ENCODE measurements at regions not wholly inside any gene's neighbourhood (a gene's known extent, or its start where the extent isn't known, plus 50 kb on each side); places are given as distances from the start of the nearest gene placed in this dataset.
"Not testable (repeated sequence)": the region's sequence is repeated elsewhere in the genome, so short reads cannot be mapped to it uniquely, and the experiment has no call there.

DNA sequence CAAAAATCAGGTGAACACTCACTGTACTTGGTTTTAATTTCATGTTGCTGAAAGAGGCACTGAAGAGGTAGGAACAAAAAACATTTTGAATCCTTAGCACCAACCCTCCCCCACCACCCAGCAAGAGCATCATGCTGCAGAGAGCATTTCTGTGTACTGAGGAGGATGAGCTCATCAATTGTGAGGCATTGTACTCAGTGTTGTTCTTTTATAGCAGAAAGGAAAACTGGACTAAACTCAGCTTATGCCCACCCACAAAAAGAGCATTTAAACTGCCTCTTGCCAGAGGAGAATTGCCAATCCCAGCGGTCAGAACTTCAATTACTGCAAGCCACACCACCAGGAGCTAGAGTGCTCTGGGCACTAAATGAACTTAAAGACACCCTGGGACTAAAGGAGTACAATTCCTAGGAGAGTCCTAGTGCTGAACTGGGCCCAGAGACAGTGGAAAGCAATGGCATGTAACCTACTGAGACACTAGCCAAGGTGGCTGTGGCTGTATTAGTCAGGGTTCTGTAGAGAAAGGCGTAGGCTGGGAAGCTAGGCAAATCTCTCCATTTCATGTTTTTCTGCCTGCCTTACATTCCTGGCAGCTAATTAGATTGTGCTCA is 280.7 kb upstream of the KLHL4 start:
- no peak for FAIRE-seq

DNA sequence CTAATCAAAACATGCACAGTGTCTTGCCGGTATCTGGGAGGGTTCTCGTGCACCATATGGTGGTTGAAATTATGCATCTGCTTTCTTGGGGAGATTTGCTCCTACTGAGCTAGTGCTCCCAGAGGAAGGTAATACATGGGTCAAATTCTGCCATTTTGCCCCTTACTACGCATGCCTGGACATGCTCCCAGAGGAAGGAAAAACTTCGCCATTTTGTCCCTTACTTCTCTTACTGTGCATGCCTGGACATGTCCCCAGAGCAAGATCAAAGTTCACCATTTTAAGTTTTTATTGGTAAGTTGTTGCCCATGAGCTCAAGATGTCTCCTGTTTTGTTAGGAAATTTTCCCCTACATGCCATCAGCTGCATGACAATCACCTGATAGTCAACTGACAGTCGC is 252.1 kb upstream of the KLHL4 start:
- no peak for FAIRE-seq

DNA sequence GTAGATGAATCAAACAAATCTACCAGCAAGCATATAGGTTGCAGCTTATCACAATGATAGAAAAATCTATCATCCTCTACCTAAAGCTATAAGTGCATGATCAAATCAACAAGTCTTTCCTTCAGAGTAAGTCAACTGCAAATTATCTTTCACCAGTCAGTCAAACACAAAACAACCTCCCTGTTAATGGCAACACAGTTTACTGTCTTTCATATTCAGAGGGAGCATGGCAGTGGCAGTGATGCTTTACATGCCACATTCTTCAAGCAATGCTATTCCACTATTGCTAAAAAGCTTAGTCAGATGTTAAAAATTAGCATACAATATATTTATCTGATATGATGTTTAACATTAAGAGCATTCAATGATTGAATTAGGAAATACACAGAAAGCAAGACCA is 245.1 kb upstream of the KLHL4 start:
- no peak for FAIRE-seq

DNA sequence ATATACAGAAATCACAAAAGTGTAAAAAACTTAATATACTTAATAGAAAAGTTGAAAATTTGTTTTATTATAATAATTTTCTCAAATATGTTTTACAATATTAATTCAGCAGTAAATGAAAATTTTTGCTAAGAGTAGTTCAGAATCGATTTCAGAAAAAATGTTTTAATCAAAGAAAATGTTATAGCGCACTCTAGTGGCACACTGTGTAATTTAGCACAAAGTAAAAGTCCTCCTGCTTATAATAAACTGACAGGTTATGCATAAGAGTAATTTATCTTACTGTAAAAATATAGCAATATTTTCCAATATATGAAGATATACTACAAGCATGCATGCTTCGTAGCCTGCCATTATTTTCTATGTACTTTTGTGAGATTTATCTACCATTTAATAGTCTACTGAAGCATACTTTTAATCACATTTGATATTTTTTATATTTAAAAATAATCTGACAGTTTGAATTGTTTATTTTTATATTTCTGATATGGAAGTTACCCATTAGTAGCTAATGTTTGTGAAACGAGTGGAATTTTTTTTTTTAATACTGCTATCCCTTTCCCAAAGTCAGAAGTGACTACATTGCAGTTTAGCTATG is 217.9 kb upstream of the KLHL4 start:
- peak; percentile 95 for FAIRE-seq

DNA sequence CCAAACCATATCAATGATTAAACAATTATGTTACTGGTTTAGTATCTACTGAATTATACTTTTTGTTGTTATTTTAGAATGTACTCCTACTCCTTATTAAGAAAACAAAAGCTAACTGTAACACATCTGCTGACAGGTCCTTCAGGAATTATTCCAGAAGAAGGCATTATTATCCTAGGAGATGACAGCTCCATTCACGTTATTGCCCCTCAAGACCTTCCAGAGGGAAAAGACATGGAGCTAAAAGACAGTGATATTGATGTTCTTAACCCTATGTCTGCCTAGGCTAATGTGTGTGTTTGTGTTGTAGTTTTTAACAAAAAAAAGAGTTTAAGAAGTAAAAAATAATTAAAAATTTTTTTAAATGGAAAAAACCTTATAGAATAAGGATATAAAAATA is 206.8 kb upstream of the KLHL4 start:
- FAIRE-seq, result no peak

DNA sequence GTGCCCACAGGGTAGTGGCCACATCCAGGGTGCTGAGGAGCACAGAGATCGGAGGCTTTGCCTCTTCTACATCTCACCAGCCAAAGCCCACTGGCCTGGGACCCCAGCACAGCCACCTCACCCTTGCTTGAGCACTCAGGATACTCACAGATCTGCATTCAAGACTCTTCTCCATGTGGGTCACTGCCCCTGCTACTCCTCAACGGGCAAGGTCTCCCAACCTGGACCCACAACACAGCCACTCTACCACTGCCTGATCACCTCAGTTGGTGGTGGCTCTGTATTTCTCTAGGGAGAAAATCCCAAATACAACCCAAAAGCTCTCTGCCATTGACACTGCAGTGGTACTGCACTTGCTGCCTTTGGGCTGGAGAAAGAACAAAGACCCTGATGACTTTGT is 190.3 kb upstream of the KLHL4 start:
- FAIRE-seq, result no peak

DNA sequence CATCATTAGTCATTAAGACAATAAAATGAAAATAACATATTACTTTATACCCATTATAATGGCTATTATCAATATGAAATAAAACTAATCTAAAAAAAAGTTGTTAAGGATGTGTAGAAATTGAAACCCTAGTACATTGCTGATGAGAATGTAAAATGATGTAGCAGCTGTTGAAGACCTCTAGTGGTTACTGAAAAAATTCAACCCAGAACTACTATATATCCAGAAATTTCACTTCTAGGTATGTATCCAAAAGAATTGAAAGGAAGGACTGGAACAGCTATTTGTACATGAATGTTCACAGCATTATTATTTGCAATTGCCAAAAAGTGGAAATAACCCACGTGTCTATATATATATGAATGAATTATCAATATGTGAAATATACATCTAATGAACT is 180.3 kb upstream of the KLHL4 start:
- FAIRE-seq, result peak; percentile 26

DNA sequence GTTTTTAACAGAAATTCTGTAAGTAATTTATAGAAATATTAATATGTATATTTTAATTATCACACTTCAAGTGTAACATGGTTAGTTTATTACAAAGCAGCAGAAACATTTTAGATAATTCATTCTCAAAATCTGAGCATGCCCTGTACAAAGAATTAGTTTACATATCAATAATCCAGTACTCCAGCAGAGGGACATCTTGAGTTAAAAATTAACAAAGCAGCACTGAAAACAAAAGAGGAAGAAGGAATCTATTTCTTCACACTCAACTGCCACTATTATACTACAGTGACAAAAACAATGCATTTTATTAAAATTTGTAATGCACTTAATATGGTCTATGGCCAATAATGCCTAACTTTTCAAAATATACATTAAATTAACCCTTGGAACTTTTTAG is 179.1 kb upstream of the KLHL4 start:
- FAIRE-seq, result peak; percentile 60

DNA sequence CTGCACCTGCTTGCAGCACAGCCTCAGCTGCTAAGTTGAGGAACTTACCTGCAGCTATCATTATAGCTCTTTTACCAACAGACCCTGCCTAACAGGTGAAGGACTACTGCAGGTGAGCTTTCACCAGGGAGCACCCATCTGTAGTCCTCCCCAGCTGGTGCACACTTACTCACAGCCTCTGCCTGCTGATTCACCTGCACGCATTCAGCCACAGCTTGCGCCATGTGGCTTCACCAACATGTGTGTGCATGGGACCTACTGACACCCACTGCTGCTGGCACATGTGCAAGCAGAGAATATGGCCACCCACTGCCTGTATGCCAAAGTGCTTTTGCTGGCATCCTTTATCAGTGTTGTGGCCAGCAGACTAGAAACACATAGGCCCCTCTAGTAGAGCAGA is 146.7 kb upstream of the KLHL4 start:
- FAIRE-seq, result no peak

DNA sequence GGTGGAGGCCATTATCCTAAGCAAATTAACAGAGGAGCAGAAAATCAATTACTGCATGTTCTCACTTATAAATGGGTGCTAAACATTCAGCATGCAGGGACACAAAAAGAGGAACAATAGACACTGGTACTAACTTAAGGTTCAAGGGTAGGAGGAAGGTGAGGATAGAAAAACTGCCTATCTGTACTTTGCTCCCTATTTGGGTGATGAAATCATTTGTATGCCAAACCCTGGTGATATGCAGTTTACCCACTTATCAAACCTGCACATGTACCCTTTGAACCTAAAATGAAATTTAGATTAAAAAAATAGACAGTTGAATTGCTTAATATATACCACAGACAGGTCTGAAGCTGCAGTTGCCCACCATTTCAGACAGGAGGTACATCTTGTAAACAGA is 143.3 kb upstream of the KLHL4 start:
- FAIRE-seq, result no peak

DNA sequence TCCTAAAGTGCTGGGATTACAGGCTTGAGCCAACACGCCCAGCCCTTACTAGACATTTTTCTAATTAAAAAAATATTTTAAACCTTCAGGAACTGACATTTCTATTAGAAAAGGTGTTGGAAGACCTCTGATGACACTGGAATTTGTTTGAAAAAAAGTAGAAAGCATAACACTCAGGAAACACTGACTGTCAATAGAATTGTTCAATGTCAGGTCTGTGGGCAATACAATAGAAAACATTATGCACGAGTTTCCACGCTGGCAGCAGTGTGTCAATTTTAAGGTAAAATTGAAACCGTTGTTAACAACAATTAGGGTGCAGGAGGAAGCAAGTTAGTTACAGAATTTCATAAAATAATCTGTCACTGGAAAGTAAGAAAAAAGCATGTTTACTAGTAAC is 140.7 kb upstream of the KLHL4 start:
- no peak for FAIRE-seq

DNA sequence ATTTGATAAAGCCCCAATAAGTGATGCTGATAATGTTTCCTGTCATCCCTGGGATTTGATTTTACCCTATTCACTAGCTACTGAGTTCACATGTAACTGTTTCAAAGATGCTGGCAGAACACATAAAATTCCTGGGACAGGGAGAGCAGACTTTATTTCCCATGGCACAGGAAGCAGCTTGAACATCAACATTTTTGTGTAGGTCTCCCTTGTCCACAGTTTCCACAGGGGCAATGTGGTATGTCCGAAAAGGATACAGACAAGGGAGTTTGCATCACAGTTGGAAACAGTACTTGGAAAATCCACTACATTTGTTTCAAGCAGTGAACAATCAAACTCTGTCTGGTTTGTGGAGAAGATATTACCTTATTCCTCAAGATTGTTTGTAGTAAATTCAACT is 129.2 kb upstream of the KLHL4 start:
- FAIRE-seq, result no peak

DNA sequence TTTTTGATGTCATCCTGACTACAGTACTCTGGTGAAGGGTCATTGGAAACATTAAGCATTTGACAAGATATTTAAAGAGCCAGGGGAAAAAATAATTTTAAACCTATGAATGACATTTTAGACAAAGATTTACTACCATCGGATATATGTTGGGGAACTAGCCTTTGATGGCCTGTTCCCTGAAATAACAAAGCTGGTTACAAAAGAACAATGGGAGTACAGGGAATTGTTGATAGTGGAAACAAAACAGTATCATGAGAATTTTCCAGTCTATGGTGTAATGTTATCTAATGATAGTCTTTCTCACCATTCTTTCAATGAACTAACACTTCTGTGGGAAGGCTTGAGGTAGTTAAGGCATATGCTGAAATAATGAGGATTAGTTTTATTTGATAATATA is 125.9 kb upstream of the KLHL4 start:
- FAIRE-seq, result no peak

DNA sequence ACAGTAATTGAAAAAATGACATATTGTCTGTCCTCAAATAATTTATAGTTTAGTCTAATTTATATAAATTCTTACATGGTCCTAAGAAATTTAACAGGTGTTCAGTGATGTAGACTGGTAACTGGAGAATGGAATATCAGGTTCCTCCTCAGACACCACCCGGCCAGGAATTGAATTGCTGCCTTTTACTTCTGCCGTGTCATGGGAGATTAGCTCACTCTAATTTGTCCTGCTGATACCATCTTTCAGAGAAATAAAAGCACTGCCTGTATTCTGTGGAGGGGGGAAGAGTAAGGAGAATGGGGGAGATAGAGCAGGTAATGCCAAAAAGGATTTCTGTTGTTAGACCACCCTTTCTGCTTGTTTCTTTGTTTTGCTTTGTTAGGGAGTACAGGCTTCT is 125.2 kb upstream of the KLHL4 start:
- no peak for FAIRE-seq

DNA sequence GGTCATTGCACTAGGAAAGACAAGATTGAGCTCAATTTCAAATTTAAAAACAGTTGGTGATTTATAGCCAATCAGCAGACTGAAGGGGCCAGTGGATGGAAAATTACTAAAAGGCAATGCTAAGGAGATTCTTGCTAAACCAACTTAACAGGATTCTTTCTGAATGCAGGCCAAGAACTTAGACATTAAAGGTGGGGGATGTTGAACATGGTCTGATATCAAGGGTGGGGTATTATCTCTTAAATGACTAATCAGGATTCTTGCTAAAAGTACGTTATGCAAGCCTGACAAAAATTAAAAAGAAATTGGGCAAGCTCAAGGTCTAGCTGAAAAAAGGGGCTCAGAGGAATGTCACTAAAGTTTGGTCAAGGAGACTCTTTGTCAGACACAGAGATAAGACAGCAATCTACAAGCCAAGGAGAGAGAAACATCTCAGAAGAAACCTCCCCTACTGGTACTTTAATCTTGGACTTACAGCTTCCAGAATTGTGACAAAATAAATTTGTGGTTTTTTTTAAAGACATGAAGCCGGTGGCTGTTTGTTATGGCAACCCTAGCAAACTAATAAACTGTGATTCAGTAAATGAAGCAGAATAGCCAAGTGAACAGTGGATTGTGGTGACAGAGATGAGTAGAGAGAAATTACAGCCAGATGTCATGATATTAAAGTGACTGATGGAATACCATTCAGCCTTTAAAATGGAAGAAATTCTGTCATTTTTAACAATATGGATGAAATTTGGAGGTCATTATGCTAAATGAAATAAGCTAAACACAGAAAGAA is 120.3 kb upstream of the KLHL4 start:
- FAIRE-seq, result no peak

DNA sequence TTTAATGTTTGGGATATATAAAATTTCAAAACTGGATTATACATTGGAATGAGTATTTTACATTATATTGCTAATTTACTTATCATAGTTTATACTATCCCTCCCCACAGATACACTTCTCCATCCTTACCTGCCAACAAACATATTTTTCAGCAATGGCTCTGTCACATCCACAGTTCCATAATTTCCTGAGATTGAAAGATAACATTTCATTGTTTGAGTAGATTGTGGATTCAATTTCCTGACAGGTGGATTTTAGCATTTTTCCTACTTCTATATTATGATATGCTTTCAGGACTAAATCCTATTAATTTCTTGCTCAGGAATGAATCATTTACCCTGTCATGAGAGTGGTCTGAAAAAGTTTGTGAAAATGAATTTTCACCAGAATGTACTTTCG is 115.3 kb upstream of the KLHL4 start:
- FAIRE-seq, result no peak

DNA sequence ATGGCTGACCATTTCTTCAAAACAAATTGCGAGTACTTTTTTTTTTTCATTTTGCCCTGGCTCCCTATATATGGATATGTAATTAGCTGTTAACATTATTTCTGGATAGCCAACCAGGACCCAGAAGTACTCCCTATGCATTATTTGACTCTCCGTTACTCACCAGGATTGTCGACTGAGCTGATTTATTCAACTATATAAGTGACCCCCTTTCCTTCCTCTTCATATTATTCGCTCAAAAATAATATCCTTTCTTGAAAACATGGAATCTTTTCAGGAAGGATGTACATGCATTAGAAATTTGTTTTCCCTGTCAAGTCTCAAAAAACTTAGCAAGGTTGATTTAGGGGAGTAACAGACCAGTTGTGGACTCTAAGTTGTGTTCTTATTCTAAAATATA is 114.1 kb upstream of the KLHL4 start:
- no peak for FAIRE-seq

DNA sequence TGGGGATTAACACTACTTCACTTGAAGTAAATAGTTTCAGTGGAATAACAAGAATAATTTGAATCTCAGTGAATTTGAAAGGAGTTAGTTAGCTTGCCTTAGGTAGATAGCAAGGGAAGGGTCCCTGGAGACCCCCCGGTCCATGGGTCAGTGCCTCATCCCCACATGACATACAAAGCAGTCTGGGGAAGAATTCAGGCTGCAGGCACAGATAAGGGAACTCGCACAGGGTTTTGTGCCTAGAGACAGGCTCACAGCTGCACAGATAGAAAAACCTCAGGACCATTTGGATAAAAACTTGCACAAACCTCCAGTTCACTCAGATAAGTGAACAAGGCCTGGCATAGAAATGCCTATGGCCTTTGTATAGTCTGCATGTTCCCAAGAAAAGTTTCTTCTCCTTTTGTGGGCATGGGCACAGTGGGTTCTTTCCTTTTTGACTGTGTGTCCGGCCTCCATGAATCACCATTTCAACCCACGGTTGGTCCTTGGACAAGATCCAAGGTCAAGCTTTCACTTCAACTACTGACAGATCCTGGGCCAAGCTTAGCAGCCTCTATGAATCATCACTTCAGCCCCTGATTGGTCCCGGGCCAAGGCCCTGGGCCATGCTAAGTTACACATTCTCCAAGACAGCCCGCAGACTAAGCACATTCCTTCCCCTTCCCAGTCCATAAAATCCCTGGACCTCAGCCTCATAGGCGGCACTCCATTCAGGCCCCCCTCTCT is 108.3 kb upstream of the KLHL4 start:
- FAIRE-seq, result no peak

DNA sequence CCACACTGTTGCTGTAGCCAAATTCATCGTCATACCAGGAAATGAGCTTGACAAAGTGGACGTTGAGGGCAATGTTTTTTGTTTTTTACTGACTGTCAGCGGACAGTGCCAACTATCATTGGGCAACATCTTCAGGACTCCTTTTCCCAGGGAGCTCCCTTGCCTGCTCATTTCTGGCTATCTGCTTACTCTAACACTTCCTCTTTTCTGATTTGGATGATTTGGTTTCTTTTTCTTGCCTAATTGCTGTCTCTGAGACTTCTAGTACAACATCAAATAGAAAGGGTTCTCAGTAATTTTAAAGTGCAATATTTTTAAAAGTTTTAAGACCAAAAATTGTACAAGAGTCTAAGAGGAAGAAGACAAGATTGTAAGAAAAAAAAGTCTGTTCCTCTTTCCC is 92.0 kb upstream of the KLHL4 start:
- no peak for FAIRE-seq

DNA sequence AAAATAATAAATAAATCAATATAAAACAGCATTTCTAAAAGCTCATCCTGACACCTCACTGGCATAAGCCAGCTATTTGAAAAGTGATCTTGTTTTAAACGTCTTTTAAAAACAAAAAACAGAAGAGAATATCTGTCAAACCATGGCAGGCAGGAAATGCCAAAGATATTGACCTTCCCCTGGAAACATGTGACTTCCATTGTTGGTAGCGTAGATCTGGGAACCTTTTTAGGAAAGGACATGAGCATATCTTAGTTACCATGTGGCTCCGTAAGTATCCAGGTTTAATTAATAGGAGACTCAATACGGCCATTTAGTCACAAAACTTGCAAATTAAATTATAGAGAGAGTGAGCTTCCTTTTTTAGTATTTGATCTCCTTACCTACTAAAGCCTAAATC is 83.0 kb upstream of the KLHL4 start:
- FAIRE-seq, result no peak

DNA sequence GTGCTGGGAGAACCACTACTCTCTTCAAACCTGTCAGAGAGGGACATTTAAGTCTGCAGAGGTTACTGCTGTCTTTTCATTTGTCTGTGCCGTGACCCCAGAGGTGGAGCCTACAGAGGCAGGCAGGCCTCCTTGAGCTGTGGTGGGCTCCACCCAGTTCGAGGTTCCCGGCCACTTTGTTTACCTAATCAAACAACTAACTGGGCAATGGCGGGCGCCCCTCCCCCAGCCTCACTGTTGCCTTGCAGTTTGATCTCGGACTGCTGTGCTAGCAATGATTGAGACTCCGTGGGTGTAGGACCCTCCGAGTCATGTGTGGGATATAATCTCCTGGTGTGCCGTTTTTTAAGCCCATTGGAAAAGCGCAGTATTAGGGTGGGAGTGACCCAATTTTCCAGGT is 69.0 kb upstream of the KLHL4 start:
- FAIRE-seq, result not testable (repeated sequence)

DNA sequence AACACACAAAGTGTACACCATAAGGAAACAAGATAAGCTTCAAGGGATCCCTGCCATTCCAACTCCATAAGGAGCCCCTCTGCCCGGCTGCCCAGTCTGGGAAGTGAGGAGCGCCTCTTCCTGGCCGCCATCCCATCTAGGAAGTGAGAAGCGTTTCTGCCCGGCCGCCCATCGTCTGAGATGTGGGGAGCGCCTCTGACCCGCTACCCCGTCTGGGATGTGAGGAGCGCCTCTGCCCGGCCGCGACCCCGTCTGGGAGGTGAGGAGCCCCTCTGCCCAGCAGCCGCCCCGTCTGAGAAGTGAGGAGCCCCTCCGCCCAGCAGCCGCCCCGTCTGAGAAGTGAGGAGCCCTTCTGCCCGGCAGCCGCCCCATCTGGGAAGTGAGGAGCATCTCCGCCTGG is 51.8 kb upstream of the KLHL4 start:
- not testable (repeated sequence) for FAIRE-seq
